ENCODE measurements at regions not wholly inside any gene's neighbourhood (a gene's known extent, or its start where the extent isn't known, plus 50 kb on each side); places are given as distances from the start of the nearest gene placed in this dataset.

DNA sequence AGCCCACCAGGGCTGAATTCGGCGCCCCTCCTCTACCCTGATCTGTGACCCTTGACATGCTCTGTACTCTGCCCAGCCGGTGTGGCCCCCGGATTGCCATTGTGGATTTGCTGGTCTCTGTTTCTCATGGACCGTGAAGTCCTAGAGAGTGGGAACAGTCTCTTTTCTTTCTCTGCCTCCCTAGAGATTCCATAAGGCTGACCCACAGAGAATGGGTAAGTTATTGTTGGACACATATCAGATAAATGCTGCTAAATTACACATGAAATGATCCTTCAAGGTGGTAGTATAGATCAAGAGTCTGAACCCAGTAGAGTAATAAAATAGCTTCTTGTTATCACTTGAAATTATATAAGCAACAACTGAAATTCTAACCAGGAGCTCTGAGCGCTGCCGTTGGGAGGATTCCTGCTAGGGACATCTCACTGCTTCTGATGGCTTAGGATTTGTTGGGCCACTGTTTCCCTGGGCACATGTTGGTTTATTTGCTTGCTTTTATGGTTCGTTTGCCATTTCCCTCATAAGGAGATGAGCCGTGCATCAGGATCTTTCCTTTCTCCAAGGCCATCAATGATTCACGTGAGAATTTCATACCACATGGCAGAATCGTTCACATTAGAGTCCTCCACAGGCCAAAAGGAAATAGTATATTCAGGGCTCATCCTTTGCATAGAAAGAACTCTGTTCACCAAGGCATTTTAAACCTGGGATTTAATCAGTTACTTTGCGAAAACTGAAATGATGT is 111.9 kb downstream of the ZBTB18 start:
- TF ChIP-seq, protein P1, sequence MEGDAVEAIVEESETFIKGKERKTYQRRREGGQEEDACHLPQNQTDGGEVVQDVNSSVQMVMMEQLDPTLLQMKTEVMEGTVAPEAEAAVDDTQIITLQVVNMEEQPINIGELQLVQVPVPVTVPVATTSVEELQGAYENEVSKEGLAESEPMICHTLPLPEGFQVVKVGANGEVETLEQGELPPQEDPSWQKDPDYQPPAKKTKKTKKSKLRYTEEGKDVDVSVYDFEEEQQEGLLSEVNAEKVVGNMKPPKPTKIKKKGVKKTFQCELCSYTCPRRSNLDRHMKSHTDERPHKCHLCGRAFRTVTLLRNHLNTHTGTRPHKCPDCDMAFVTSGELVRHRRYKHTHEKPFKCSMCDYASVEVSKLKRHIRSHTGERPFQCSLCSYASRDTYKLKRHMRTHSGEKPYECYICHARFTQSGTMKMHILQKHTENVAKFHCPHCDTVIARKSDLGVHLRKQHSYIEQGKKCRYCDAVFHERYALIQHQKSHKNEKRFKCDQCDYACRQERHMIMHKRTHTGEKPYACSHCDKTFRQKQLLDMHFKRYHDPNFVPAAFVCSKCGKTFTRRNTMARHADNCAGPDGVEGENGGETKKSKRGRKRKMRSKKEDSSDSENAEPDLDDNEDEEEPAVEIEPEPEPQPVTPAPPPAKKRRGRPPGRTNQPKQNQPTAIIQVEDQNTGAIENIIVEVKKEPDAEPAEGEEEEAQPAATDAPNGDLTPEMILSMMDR (IDR thresholded peaks at IDR 0.05): no peak
- TF ChIP-seq POLR2A (IDR thresholded peaks at IDR 0.05): no peak
